Renal cortical epithelial cell (primary cell): ENCODE measurements at regions not wholly inside any gene's neighbourhood (a gene's known extent, or its start where the extent isn't known, plus 50 kb on each side); places are given as distances from the start of the nearest gene placed in this dataset.
"Not testable (repeated sequence)": the region's sequence is repeated elsewhere in the genome, so short reads cannot be mapped to it uniquely, and the experiment has no call there.

Source experiments
- DNase-seq: peaks from one replicate; pipeline ENCODE4 v3.0.0-alpha.2; 2011; ENCODE audit warnings: low read depth

- no peak for DNase-seq
These were observed 208.7 kb upstream of the DPYD start for GRCh38 chr1:98129491-98129890.

DNA sequence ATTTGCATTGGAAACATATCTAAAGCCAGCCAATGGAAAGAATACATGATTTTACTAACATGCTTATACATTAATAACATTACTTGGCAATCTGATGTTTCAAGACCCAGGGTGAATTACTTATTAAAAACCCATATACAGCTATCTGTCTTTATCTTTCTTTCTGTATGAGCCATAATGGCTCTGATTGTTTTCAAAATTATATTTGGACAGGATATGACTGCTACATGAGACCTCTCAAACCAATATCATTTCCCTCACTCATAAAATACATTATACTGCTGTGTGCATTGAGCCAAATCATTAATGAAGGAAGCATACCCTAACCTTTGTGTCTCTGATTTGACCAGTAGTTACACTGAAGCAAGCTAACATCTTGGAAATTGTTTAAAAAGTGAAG, 205.9 kb upstream of the DPYD start:
- DNase-seq: no peak

DNA sequence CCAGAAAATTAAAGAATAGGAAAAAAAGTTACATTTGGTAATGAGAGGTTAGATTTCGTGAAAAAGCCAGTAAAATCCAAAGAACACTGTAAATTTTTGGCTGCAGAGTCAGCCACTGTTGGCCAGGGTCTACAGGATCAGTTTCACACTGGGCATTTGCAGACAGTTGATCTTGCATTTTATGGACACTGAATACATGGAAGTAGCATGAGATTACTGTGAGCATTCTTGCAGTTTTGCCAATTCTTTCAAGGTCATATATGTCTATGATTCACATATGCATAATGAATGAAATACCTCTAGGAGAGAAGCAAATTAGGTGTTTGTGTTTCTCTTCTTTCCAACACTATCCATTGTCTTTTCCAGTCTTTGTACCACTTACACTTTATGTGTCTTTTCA, 200.8 kb upstream of the DPYD start:
- DNase-seq: no peak

GRCh38 chr1:98119796-98120195, 199.0 kb upstream of the DPYD start:
- peak; percentile 40 for DNase-seq

DNA sequence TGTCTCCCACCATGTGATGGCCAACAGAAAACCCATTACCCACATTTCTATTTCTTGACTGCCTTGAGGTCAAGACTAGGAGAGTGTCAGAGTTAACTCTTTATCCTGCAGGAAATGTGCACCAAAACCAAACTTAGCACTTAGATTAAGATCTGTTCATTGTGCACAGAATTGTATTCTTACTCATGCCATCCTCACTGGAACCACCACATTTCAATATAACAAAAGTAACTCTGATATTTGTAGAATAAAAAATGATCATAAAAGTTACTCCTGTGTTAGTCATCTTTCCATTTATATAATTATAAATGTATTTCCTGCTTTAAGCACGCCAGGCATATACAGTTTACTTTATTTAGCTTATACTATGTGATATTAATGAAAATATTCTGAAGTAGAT, 193.0 kb upstream of the DPYD start:
- DNase-seq: no peak

DNA sequence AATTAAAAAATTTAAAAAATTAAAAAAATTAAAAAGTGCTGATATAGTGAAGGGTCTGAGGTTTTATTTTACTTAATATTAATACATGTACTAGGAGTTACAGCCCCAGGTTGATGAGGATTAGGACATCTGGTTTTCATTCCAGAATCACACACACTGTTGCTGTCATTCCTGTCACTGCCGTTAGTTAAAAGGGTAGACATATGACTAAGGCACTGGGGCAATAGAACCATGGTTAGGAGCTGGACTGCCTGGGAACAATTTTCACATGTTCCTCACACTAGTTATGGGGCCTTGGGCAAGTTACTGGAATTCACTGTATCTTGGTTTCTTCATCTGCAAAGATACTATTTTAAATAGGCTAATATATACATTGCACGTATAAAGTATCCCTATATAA, 191.8 kb upstream of the DPYD start:
- DNase-seq: no peak

GRCh38 chr1:98110674-98111073, 189.8 kb upstream of the DPYD start:
- DNase-seq: peak; percentile 86

GRCh38 chr1:98108378-98108777, 187.5 kb upstream of the DPYD start:
- not testable (repeated sequence) for DNase-seq

GRCh38 chr1:98107256-98107655, 186.4 kb upstream of the DPYD start:
- no peak for DNase-seq

- peak; percentile 70 for DNase-seq
These were observed 183.5 kb upstream of the DPYD start for GRCh38 chr1:98104289-98104688.

GRCh38 chr1:98103617-98104285, 182.9 kb upstream of the DPYD start:
- peak; percentile 47 for DNase-seq

GRCh38 chr1:98102345-98103030, 181.7 kb upstream of the DPYD start:
- DNase-seq: no peak

DNA sequence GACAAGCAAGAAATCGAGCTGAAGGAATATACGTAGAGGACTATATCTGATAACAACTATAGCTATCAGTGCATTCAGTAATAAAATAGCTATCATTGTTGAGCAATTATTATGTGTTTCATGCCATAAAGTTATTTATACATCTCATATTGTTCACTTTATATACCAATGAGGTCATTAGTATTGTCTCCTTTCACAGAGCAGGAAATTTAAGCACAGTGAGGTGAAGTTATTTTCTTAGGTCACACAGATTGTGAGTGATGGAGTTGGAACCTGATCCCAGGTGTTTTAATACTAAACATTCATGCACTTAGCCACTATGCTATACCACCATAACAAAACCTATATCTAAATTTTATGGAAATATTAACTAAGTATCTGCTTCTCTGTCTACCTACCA, 180.5 kb upstream of the DPYD start:
- no peak for DNase-seq

DNA sequence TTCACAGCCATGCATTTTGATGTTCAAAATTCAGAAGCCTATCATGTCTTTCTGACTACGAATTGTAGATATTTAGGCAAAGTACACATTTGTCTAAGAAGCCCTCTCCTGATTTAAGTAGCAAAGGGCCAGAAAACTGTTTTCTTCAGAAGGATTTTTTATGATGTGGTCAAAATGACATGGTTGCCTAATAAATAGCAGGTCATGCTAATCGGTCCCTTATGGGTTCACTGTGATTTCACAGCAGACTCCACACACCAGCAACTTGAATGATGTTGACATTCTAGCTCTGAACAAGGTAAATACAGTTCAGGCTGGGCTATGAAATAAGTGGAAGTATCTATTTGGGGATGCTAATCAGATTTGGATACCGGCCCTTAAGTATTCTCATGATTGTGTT, 178.7 kb upstream of the DPYD start:
- peak; percentile 43 for DNase-seq

DNA sequence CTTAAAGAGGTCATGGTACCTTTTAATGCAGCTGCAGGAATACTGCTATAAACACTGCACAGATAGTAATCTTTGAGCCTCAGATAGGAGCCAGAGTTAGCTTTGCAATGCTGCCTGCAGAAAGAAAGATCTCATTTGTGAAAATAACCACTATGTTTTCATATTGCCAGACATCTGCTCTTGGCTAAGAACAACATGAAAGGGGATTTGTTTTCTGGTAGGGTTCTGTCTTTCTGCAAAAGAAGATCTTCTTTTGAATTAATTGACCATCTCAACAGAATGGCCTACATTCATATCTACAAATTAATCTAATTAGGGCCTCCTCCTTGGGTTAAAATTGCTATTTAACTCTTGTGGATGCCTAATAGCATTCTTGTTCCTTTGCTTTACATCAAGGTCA, 177.6 kb upstream of the DPYD start:
- DNase-seq: no peak

DNA sequence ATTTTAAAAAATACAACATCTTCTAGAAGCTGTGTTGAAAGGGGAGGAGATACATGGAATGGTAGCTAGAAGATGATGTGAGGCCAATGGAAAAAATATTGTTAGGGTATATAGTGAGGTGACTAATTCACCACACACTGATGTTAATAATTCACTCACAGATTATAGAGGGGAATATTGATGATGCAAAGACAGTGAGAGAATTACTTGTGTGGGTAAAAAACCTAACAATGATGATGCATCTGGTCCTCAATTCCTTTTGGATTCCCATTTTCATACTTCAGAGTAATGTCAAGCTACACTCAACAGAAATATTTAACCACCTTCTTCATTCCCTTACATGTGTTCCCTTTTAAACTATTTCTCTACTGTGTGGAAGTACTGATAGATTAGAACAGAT, 169.5 kb upstream of the DPYD start:
- peak; percentile 56 for DNase-seq

DNA sequence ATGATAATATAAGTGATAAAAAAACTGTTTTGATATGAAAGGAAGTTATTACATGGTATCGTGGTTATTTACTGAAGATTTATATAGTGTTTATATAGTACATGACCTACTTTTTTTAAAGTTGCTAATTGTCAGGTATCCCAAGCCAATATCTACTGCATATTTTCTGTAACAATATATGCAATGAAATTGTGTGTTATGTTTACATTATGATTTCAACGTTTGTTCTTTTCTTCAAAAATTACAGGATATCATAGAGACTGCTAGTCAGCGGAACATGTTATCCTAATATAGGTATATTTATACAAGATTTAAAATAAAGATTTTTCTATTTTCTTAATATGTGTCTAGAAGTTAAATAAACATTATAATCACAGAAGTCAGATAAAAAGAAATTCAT, 167.5 kb upstream of the DPYD start:
- no peak for DNase-seq

GRCh38 chr1:98086796-98087441, 166.1 kb upstream of the DPYD start:
- peak; percentile 99 for DNase-seq

GRCh38 chr1:98086156-98086555, 165.3 kb upstream of the DPYD start:
- DNase-seq: peak; percentile 90

DNA sequence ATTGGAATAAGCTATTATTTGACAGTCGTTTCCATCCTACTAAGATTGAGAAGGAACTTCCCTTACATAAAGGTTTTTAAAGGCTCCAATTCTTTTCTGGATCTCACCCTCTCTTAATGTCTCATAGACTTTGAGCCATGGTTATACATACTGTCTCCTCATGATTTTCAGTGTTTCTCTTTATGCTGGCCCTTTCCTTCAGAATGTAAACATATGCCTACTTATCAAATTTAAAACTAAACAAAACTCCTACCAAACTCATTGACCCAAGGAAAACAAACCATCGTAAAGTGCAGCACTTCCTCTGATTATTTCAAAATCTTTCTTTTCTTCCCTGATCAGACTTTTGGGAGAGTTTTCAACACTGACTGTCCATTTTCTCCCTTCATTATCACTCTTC, 163.4 kb upstream of the DPYD start:
- no peak for DNase-seq

- DNase-seq: no peak
These were observed 161.1 kb upstream of the DPYD start for GRCh38 chr1:98081944-98082343.

DNA sequence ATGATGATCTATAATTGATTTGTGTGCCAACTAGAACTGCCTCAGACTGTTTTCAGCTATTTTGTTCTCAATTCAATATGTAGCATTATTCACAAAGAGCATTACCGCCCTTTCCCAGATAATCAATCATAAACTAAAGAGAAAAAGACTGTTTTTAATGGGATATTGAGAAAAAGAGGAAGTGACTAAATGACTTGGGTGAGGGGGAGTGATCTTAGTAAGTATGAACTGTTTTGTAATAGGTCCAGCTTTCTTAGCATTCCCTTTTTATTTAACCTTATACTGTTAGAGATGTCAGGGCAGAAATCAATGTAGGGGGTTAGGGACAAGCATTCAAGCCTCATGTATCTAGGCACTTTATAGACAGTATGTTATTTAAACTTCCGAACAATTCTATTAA, 157.8 kb upstream of the DPYD start:
- DNase-seq: peak; percentile 18

- no peak for DNase-seq
These were observed 156.9 kb upstream of the DPYD start for GRCh38 chr1:98077691-98078090.
